ENCODE measurements at regions not wholly inside any gene's neighbourhood (a gene's known extent, or its start where the extent isn't known, plus 50 kb on each side); places are given as distances from the start of the nearest gene placed in this dataset.
A peak's percentile ranks its signal among the peaks of the same experiment; 100 is the strongest.

GRCh38 chr6:3643921-3644738 lies 107.4 kb downstream of the PXDC1 start:
- no peak for DNase-seq (ENCODE audit: low read depth)

GRCh38 chr6:3640868-3641267 lies 110.6 kb downstream of the PXDC1 start:
- DNase-seq (ENCODE audit: low read depth), result no peak

GRCh38 chr6:3638662-3639061 lies 112.9 kb downstream of the PXDC1 start:
- DNase-seq (ENCODE audit: low read depth), result no peak

DNA sequence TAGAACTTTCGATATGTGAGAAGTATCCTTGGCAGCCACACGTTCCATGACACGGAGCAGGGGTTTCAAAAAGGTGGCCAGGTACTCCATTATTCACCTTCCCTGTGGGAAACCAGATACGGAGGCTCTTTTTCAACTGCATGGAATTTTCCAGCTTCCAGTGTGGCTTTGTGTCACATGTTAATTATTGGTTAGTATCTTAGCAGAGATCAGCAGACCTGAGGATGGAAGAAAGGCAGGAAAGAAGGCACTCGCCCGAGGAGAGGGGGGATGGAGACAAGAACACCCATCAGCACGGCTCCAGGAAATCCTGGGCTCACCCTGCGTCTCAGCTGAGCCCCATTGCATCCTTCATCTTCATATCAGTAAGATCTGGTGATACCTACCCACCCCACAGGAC lies 115.5 kb downstream of the PXDC1 start:
- no peak for DNase-seq (ENCODE audit: low read depth)

DNA sequence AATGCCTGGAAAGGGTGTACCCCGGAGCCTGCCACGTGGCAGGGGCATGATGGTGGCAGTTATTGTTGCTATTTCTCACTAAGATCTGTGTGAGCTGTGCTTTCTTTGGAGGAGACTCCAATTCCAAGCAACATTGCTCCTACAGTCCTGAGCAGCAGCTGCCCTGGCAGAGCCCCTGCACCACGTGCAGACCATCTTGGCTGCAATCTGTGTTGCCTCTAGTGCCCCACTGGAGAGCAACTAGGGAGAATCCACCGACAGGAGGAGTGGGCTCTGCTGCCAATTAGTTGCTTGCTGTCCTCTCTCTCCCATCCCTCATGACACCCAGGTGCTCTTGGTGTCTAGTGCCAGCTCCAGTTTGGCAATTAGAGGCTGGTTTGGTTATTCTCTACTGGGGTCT lies 116.0 kb downstream of the PXDC1 start:
- DNase-seq (ENCODE audit: low read depth), result no peak

DNA sequence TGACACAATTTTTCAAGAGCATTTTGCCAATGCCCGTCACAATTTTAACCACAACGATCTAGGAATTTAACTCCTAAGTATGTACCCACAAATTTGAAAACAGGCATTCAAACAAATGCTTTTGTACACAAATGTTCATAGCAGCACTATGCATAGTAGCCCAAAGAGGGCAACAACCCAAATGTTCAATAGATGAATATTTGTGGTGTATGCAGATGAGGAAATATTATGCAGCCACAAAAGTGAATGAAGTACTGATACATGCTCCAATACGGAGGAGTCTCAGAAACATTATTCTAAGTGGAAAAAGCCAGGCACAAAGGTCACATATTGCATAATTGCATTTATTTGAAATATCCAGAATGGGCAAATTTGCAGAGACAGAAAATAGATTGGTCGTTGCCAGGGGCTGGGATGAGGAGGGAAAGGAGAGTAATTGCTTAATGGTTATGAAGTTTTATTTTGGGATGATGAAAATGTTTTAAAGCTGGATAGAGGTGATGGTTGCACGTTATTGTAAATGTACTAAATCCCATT lies 117.2 kb downstream of the PXDC1 start:
- DNase-seq (ENCODE audit: low read depth), result no peak

DNA sequence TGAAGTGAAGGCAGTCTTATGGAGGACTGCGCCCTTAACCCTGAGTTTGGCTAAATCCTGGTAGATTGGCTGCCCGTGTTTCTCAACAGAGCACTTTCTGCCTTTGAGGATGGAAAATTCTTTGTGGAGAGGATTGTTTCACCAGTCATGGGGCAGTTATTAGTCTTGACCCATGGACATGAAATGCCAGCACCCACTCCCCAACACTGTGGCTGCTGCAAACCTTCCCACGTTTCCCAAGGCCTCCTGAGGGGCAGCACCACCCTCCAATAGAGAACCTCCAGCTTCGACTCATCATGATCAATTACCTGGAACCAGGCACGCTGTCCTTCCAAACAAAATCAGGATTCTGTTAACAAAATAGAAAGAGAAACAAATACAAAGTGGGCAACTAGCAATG lies 117.8 kb downstream of the PXDC1 start:
- no peak for DNase-seq (ENCODE audit: low read depth)

- no peak for DNase-seq (ENCODE audit: low read depth)
Observed at GRCh38 chr6:3631877-3632276, 119.6 kb downstream of the PXDC1 start.

DNA sequence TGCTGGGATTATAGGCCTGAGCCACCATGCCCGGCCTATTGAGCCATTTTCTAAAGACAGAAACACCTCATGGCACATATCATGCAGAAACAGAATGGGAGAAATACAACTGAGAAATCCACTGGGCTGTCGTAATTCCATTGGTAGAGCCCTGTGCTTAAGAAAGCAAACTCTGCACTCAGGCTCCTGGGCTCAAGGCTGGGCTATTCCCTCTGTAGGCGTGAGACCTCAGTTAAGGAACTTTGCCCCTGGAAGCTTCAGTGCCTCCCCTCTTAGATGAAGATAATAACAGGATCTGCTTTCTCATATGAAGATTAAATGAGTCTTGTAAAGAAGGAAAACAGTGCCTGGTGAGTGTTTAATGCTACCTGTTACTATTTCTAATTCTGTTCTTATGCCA lies 120.3 kb downstream of the PXDC1 start:
- no peak for DNase-seq (ENCODE audit: low read depth)

DNA sequence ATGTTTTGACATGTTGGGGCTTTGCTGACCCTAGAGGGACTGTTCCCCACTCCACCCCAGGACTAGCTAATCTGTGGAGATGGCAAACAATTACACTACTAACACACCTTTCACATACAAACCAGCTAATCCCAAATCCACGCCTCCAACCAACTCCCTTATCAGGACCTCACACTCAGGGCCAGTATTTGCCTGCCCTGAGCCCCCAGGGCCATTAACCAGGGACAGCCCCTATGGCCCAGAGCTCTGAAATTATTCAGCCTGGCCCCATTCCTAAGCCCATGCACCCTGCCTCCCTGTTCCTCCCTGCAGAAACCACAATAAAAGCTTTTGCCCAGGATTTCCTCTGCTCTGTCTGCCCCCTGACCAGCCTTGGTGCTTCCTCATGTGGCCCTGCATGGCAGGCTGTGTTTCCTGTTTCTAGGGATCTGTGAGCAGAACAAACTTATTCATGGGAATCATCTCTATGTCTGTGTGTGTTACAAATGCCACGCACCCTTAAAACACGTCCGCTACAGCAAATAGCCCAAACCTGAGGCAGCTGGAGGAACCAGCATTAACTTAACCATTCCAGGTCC lies 121.2 kb downstream of the PXDC1 start:
- no peak for DNase-seq (ENCODE audit: low read depth)

GRCh38 chr6:3627956-3628835 lies 123.3 kb downstream of the PXDC1 start:
- DNase-seq (ENCODE audit: low read depth), result peak; percentile 14

DNA sequence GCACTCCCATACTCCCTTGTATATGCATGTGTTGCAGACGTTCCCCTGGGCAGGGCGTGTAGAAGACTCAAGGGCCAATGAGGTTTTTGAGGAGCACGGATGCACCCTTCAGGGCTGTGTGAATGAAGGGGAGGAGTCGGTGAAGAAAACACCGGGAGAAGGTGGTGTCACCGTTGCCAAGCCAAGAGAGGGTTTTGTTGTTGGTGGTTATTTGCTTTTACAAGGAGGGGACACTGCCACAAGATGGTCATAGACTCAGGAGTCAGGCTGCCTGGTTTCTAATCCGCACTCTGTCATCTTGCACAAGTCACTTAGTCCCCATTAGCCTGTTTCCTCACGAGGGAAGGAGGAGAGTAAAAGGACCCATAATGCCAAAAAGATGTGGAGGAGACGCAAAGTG lies 124.0 kb downstream of the PXDC1 start:
- DNase-seq (ENCODE audit: low read depth), result no peak

DNA sequence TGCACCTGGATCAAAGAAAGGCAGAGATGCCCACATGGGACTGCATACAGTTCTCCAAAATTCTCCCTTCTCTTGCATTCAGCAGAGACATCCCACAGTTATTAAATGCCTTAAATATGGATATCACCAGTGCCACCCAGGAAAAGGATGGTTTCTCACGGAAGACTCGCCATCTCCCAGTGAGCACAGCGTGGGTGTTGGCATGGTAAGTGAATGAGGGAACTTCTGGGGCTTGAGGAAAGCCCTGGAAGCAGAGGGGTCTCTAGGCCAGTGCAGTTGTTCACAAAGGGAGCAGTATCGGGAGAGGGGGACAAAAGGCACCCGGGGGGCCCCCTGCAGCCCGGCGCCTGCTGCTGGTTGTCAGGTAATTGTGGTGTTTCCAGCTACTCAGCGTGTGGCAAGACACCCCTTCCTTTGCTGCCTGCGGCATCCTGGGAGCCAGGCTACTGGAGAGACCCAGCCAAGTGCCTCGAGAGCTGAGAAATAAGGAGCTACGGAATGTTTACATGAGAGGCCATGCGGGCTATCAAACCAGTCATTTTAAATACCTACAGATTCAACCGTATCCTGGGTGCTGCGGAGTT lies 125.4 kb downstream of the PXDC1 start:
- no peak for DNase-seq (ENCODE audit: low read depth)

DNA sequence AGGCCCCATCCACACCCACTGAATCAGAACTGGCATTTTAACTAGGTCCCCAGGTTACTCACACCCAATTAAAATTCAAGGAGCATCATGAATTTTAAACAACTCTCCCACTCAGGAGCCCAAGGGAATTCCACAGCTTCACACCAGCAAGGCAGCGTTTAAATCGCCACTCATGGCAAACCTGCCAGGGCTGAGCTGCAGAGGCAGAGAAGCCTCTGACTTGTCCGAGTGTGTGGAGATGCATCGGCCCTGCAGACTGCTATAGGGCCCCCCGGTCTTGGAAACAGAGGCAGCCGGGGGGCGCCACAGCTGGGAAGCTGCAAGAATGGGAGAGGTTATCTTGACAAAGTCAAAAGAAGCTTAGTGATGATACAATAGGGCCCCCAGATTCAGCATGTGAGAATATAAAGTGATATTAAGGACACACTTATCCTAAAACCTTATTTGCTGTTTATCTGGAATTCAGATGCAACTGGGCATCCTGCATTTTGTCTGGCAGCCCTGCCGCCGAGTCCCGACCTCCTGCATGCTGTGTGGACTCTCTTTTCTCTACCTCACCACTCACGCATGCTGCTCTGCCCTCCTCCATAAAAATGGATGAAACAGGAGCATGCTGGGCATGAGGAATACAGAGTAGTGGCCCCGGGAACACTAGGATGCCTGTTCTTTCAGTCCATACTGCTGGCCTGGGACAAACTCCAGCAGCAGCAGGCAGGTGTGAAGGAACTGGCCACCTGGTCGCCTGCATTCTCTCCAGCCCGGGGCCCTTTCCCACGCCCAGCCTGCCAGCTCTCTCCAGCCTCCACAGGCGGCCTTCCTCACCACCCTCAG lies 126.1 kb downstream of the PXDC1 start:
- DNase-seq (ENCODE audit: low read depth), result no peak

- DNase-seq (ENCODE audit: low read depth), result no peak
Observed at GRCh38 chr6:3624250-3625136, 127.0 kb downstream of the PXDC1 start.

- DNase-seq (ENCODE audit: low read depth), result no peak
Observed at GRCh38 chr6:3623451-3624249, 127.9 kb downstream of the PXDC1 start.

DNA sequence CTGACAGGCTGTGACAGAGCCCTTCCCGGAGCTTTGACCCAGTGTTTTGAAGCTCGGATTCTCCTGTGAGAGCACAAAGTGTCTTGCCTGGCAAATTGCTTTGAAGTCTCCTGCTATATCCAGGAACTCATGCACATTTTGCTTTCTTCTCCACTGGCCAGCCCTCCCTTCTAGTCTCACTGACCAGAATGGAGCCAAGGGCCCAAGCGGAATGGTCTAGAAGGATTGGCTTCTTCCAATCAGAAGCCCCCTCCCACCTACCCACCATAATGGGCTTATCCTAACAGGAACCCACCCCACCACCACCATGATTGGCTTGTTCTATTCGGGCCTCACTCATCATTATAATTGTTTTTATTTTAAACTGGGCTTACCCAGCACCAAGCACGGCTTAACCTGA lies 130.1 kb downstream of the PXDC1 start:
- no peak for DNase-seq (ENCODE audit: low read depth)

DNA sequence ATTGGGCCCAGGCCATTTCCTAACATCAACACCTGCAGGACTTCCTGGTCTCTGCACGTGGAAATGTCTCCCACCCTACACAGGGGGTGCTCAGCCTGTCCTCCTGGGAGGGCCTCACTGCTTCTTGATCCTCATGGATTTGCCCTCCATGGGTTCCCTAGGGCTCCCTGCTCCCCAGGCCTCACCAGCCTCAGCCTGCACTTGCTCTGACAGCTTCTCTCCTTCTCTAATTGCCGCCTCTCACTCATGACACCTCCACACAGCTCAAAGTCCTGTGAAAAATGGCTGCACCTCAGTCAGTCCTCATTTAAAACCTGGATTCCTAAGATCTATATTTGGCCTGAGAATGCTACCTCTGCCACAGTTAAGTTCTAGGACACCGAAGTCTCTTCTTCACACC lies 130.6 kb downstream of the PXDC1 start:
- DNase-seq (ENCODE audit: low read depth), result no peak

DNA sequence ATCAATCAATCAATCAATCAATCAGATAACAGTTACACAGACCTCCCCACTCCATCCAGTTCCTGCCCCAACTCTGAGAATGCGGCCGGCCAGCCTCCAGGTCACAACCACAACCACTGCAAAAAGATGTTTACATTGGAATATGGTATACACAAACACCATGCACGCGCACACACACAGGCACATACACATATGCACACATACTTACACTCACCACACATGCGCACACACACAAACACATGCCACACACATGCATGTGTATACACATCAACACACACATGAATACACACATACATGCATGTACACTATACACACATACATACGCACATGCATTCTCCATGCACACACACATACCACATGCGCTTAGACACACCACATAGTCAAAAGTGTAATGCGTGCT lies 131.1 kb downstream of the PXDC1 start:
- DNase-seq (ENCODE audit: low read depth), result no peak

Measured in myocyte (in vitro differentiated cells).